Activated CD4-positive, alpha-beta memory T cell treated with anti-CD3 and anti-CD28 coated beads, Interleukin-2, amount 10 ng/mL, durations not matched to agents 7 days and 5 days (primary cell): ENCODE measurements at regions not wholly inside any gene's neighbourhood (a gene's known extent, or its start where the extent isn't known, plus 50 kb on each side); places are given as distances from the start of the nearest gene placed in this dataset.

Experiments
- CTCF ChIA-PET: fragments of 350-600 bp; sonication (Branson Sonifier 250); formaldehyde crosslinking; loops from one replicate; lab custom pipeline; 2021; ENCODE audit warnings: antibody characterized with exemption, inconsistent platforms; lab: Charles Lee
- POLR2A ChIA-PET: fragments of 350-600 bp; sonication (Branson Sonifier 250); formaldehyde crosslinking; loops from one replicate; lab custom pipeline; 2021; ENCODE audit warnings: antibody characterized with exemption; lab: Charles Lee
- DNase-seq: peaks from one replicate; pipeline ENCODE4 v3.0.0-alpha.2; 2020
- H3K27ac Mint-ChIP-seq: one replicate; pipeline ENCODE4 v1.8.0; 2021; ENCODE audit warnings: mild to moderate bottlenecking, mixed read lengths
- H3K27me3 Mint-ChIP-seq: one replicate; pipeline ENCODE4 v1.8.0; 2021; ENCODE audit warnings: mixed read lengths
- H3K36me3 Mint-ChIP-seq: one replicate; pipeline ENCODE4 v1.8.0; 2021; ENCODE audit warnings: low read depth, mixed read lengths
- H3K4me1 Mint-ChIP-seq: one replicate; pipeline ENCODE4 v1.8.0; 2021; ENCODE audit warnings: mixed read lengths
- H3K4me3 Mint-ChIP-seq: one replicate; pipeline ENCODE4 v1.8.0; 2021; ENCODE audit warnings: mild to moderate bottlenecking, mixed read lengths
- H3K9me3 Mint-ChIP-seq: one replicate; pipeline ENCODE4 v1.8.0; 2021; ENCODE audit warnings: mixed read lengths

GRCh38 chr14:38065106-38065762, 142.5 kb upstream of the SSTR1 start:
- Mint-ChIP-seq H3K36me3 (peaks cover 6% of the 10 kb centered on the region), H3K9me3 (peaks cover 10% of the 10 kb centered on the region), H3K4me3 (peak overlapping the region; percentile 25), H3K27ac (peak overlapping the region; percentile 36), H3K27me3 (no peaks in the 10 kb centered on the region), H3K4me1 (peaks cover 23% of the 10 kb centered on the region)
- DNase-seq: peak; percentile 69
- POLR2A ChIA-PET: interaction anchor here (0.7 kb wide), 1 partner anchor 13 kb away, joined by 3 read pairs; no protein-coding TSS in a partner anchor
- CTCF ChIA-PET: no interaction called here

GRCh38 chr14:38070061-38070588, 137.6 kb upstream of the SSTR1 start:
- Mint-ChIP-seq H3K36me3 (peaks cover 7% of the 10 kb centered on the region), H3K4me1 (peaks cover 49% of the 10 kb centered on the region), H3K4me3 (no peak overlapping the region), H3K27me3 (no peaks in the 10 kb centered on the region), H3K27ac (no peak overlapping the region), H3K9me3 (no peaks in the 10 kb centered on the region)
- ChIA-PET CTCF (no interaction called here), POLR2A (no interaction called here)
- no peak for DNase-seq

- no peak overlapping the region for H3K27ac Mint-ChIP-seq
- no peak for DNase-seq
- H3K4me3 Mint-ChIP-seq: no peak overlapping the region
- ChIA-PET CTCF (no interaction called here), POLR2A (interaction anchor here (1.1 kb wide), 1 partner anchor 9 kb away, joined by 4 read pairs; no protein-coding TSS in a partner anchor)
- peaks cover 13% of the 10 kb centered on the region for H3K36me3 Mint-ChIP-seq
- peaks cover 50% of the 10 kb centered on the region for H3K4me1 Mint-ChIP-seq
- H3K27me3 Mint-ChIP-seq: peaks cover 3% of the 10 kb centered on the region
- no peaks in the 10 kb centered on the region for H3K9me3 Mint-ChIP-seq
These were observed 134.1 kb upstream of the SSTR1 start for GRCh38 chr14:38073641-38074040.

- H3K4me1 Mint-ChIP-seq: peaks cover 55% of the 10 kb centered on the region
- ChIA-PET CTCF (no interaction called here), POLR2A (no interaction called here)
- no peaks in the 10 kb centered on the region for H3K9me3 Mint-ChIP-seq
- peaks cover 3% of the 10 kb centered on the region for H3K27me3 Mint-ChIP-seq
- H3K4me3 Mint-ChIP-seq: peak overlapping the region; percentile 3
- peaks cover 13% of the 10 kb centered on the region for H3K36me3 Mint-ChIP-seq
- H3K27ac Mint-ChIP-seq: no peak overlapping the region
- no peak for DNase-seq
These were observed 133.6 kb upstream of the SSTR1 start for GRCh38 chr14:38074081-38074480.

GRCh38 chr14:38074754-38075153, 132.9 kb upstream of the SSTR1 start:
- H3K4me1 Mint-ChIP-seq: peaks cover 56% of the 10 kb centered on the region

GRCh38 chr14:38078393-38078792, 129.3 kb upstream of the SSTR1 start:
- DNase-seq: peak; percentile 68
- H3K36me3 Mint-ChIP-seq: peaks cover 11% of the 10 kb centered on the region
- peak overlapping the region; percentile 61 for H3K27ac Mint-ChIP-seq
- CTCF ChIA-PET: no interaction called here
- H3K9me3 Mint-ChIP-seq: peaks cover 2% of the 10 kb centered on the region
- POLR2A ChIA-PET: interaction anchor here (0.5 to 0.8 kb wide), 3 partner anchors 9 to 834 kb away, joined by 3 read pairs; no protein-coding TSS in a partner anchor
- H3K27me3 Mint-ChIP-seq: peaks cover 3% of the 10 kb centered on the region
- peaks cover 37% of the 10 kb centered on the region for H3K4me1 Mint-ChIP-seq
- peak overlapping the region; percentile 11 for H3K4me3 Mint-ChIP-seq

More at GRCh38 chr14:38074754-38075153, 132.9 kb upstream of the SSTR1 start:
- Mint-ChIP-seq H3K9me3 (no peaks in the 10 kb centered on the region), H3K36me3 (peaks cover 11% of the 10 kb centered on the region), H3K27me3 (peaks cover 3% of the 10 kb centered on the region), H3K4me3 (no peak overlapping the region), H3K27ac (peak overlapping the region; percentile 4)
- no peak for DNase-seq
- ChIA-PET CTCF (no interaction called here), POLR2A (no interaction called here)

- ChIA-PET POLR2A (no interaction called here), CTCF (no interaction called here)
- H3K27ac Mint-ChIP-seq: no peak overlapping the region
- peaks cover 31% of the 10 kb centered on the region for H3K4me1 Mint-ChIP-seq
- peaks cover 2% of the 10 kb centered on the region for H3K9me3 Mint-ChIP-seq
- peaks cover 11% of the 10 kb centered on the region for H3K36me3 Mint-ChIP-seq
- no peak overlapping the region for H3K4me3 Mint-ChIP-seq
- DNase-seq: no peak
- H3K27me3 Mint-ChIP-seq: peaks cover 3% of the 10 kb centered on the region
These were observed 128.4 kb upstream of the SSTR1 start for GRCh38 chr14:38079268-38079667.

GRCh38 chr14:38079886-38080285, 127.8 kb upstream of the SSTR1 start:
- Mint-ChIP-seq H3K36me3 (peaks cover 9% of the 10 kb centered on the region), H3K27ac (no peak overlapping the region), H3K4me3 (no peak overlapping the region), H3K27me3 (peaks cover 3% of the 10 kb centered on the region), H3K9me3 (peaks cover 2% of the 10 kb centered on the region), H3K4me1 (peaks cover 25% of the 10 kb centered on the region)
- ChIA-PET CTCF (no interaction called here), POLR2A (no interaction called here)
- no peak for DNase-seq

- no peak for DNase-seq
- ChIA-PET CTCF (no interaction called here), POLR2A (no interaction called here)
- Mint-ChIP-seq H3K36me3 (peaks cover 7% of the 10 kb centered on the region), H3K27me3 (peaks cover 3% of the 10 kb centered on the region), H3K27ac (no peak overlapping the region), H3K4me1 (peaks cover 22% of the 10 kb centered on the region), H3K4me3 (no peak overlapping the region), H3K9me3 (peaks cover 2% of the 10 kb centered on the region)
These were observed 127.0 kb upstream of the SSTR1 start for GRCh38 chr14:38080696-38081095.

GRCh38 chr14:38083039-38083438, 124.7 kb upstream of the SSTR1 start:
- POLR2A ChIA-PET: no interaction called here

GRCh38 chr14:38089123-38089522, 118.6 kb upstream of the SSTR1 start:
- H3K9me3 Mint-ChIP-seq: peaks cover 20% of the 10 kb centered on the region
- H3K27me3 Mint-ChIP-seq: no peaks in the 10 kb centered on the region
- DNase-seq: no peak
- H3K27ac Mint-ChIP-seq: peak overlapping the region; percentile 60
- ChIA-PET POLR2A (no interaction called here), CTCF (no interaction called here)
- H3K4me1 Mint-ChIP-seq: peaks cover 23% of the 10 kb centered on the region
- peak overlapping the region; percentile 74 for H3K4me3 Mint-ChIP-seq
- H3K36me3 Mint-ChIP-seq: peaks cover 17% of the 10 kb centered on the region

More at GRCh38 chr14:38083039-38083438, 124.7 kb upstream of the SSTR1 start:
- Mint-ChIP-seq H3K4me1 (peaks cover 19% of the 10 kb centered on the region), H3K27me3 (peaks cover 3% of the 10 kb centered on the region), H3K9me3 (peaks cover 2% of the 10 kb centered on the region), H3K36me3 (peaks cover 4% of the 10 kb centered on the region), H3K27ac (no peak overlapping the region), H3K4me3 (no peak overlapping the region)
- DNase-seq: no peak
- CTCF ChIA-PET: no interaction called here

GRCh38 chr14:38090506-38090905, 117.2 kb upstream of the SSTR1 start:
- Mint-ChIP-seq H3K36me3 (peaks cover 27% of the 10 kb centered on the region), H3K4me3 (no peak overlapping the region), H3K4me1 (peaks cover 25% of the 10 kb centered on the region), H3K27ac (no peak overlapping the region), H3K9me3 (peaks cover 25% of the 10 kb centered on the region), H3K27me3 (no peaks in the 10 kb centered on the region)
- DNase-seq: no peak
- POLR2A ChIA-PET: no interaction called here
- CTCF ChIA-PET: no interaction called here

- ChIA-PET CTCF (no interaction called here), POLR2A (no interaction called here)
- H3K36me3 Mint-ChIP-seq: peaks cover 23% of the 10 kb centered on the region
- no peak overlapping the region for H3K27ac Mint-ChIP-seq
- H3K4me1 Mint-ChIP-seq: peaks cover 5% of the 10 kb centered on the region
- H3K9me3 Mint-ChIP-seq: peaks cover 19% of the 10 kb centered on the region
- no peak for DNase-seq
- no peaks in the 10 kb centered on the region for H3K27me3 Mint-ChIP-seq
- H3K4me3 Mint-ChIP-seq: no peak overlapping the region
These were observed 109.4 kb upstream of the SSTR1 start for GRCh38 chr14:38098074-38098836.
